ENCODE measurements at regions not wholly inside any gene's neighbourhood (a gene's known extent, or its start where the extent isn't known, plus 50 kb on each side); places are given as distances from the start of the nearest gene placed in this dataset.
"Not testable (repeated sequence)": the region's sequence is repeated elsewhere in the genome, so short reads cannot be mapped to it uniquely, and the experiment has no call there.

- DNase-seq (ENCODE audit: low read depth) = not testable (repeated sequence)
These were observed 176.8 kb upstream of the PLGLB1 start for GRCh38 chr2:87198422-87198821.

GRCh38 chr2:87199228-87199627, 177.6 kb upstream of the PLGLB1 start:
- DNase-seq (ENCODE audit: low read depth) = not testable (repeated sequence)

GRCh38 chr2:87204569-87205147, 183.0 kb upstream of the PLGLB1 start:
- not testable (repeated sequence) for DNase-seq (ENCODE audit: low read depth)

GRCh38 chr2:87212938-87213337, 191.3 kb upstream of the PLGLB1 start:
- not testable (repeated sequence) for DNase-seq (ENCODE audit: low read depth)

- DNase-seq (ENCODE audit: low read depth) = not testable (repeated sequence)
These were observed 195.4 kb upstream of the PLGLB1 start for GRCh38 chr2:87217005-87217404.

GRCh38 chr2:87217741-87218410, 196.2 kb upstream of the PLGLB1 start:
- DNase-seq (ENCODE audit: low read depth) = not testable (repeated sequence)

- DNase-seq (ENCODE audit: low read depth) = not testable (repeated sequence)
These were observed 199.0 kb upstream of the PLGLB1 start for GRCh38 chr2:87220651-87221050.

- peak; percentile 29 for DNase-seq (ENCODE audit: low read depth)
These were observed 200.5 kb upstream of the PLGLB1 start for GRCh38 chr2:87222131-87222530.

- not testable (repeated sequence) for DNase-seq (ENCODE audit: low read depth)
These were observed 202.2 kb upstream of the PLGLB1 start for GRCh38 chr2:87223873-87224272.

GRCh38 chr2:87229091-87229689, 207.5 kb upstream of the PLGLB1 start:
- DNase-seq (ENCODE audit: low read depth) = not testable (repeated sequence)

- not testable (repeated sequence) for DNase-seq (ENCODE audit: low read depth)
These were observed 208.3 kb upstream of the PLGLB1 start for GRCh38 chr2:87229964-87230363.

- DNase-seq (ENCODE audit: low read depth) = not testable (repeated sequence)
These were observed 213.8 kb upstream of the PLGLB1 start for GRCh38 chr2:87235333-87235981.

GRCh38 chr2:87237570-87238336, 216.1 kb upstream of the PLGLB1 start:
- peak; percentile 28 for DNase-seq (ENCODE audit: low read depth)

- not testable (repeated sequence) for DNase-seq (ENCODE audit: low read depth)
These were observed 218.0 kb upstream of the PLGLB1 start for GRCh38 chr2:87239558-87240215.

GRCh38 chr2:87246066-87246717, 224.5 kb upstream of the PLGLB1 start:
- DNase-seq (ENCODE audit: low read depth) = not testable (repeated sequence)

GRCh38 chr2:87252046-87252445, 230.4 kb upstream of the PLGLB1 start:
- DNase-seq (ENCODE audit: low read depth) = not testable (repeated sequence)

GRCh38 chr2:87254562-87254961, 232.9 kb upstream of the PLGLB1 start:
- not testable (repeated sequence) for DNase-seq (ENCODE audit: low read depth)

- not testable (repeated sequence) for DNase-seq (ENCODE audit: low read depth)
These were observed 233.8 kb upstream of the PLGLB1 start for GRCh38 chr2:87255410-87255809.

GRCh38 chr2:87258887-87259286, 237.2 kb upstream of the PLGLB1 start:
- DNase-seq (ENCODE audit: low read depth) = not testable (repeated sequence)

- not testable (repeated sequence) for DNase-seq (ENCODE audit: low read depth)
These were observed 240.6 kb upstream of the PLGLB1 start for GRCh38 chr2:87262184-87262702.

Data from Daoy (cell line).